ENCODE measurements at regions not wholly inside any gene's neighbourhood (a gene's known extent, or its start where the extent isn't known, plus 50 kb on each side); places are given as distances from the start of the nearest gene placed in this dataset.
"Not testable (repeated sequence)": the region's sequence is repeated elsewhere in the genome, so short reads cannot be mapped to it uniquely, and the experiment has no call there.

GRCh38 chr18:40132438-40132837 is 1822.6 kb upstream of the PIK3C3 start:
- TF ChIP-seq CTCF (IDR thresholded peaks at IDR 0.05; ENCODE audit: low read depth, low read length); POLR2A (IDR thresholded peaks at IDR 0.05; ENCODE audit: extremely low read depth, insufficient read length); MYC (IDR thresholded peaks at IDR 0.05; ENCODE audit: low read depth, low read length): not testable (repeated sequence)
